HL-60 (cell line): ENCODE measurements at regions not wholly inside any gene's neighbourhood (a gene's known extent, or its start where the extent isn't known, plus 50 kb on each side); places are given as distances from the start of the nearest gene placed in this dataset.
"Not testable (repeated sequence)": the region's sequence is repeated elsewhere in the genome, so short reads cannot be mapped to it uniquely, and the experiment has no call there.

ENCODE experiments used
- DNase-seq, 2 experiments: peaks; one replicate each; pipeline ENCODE4 v3.0.0-alpha.2; 2010 to 2020; ENCODE audit warnings: low read depth in 1 of 2, low spot score in 1 of 2
- H3K27ac ChIP-seq: fragments of 250-450 bp; sonication (Bioruptor Pico); replicated peaks from 2 replicates; pipeline ENCODE4 v1.5.1; 2020; ENCODE audit warnings: mild to moderate bottlenecking, moderate library complexity
- H3K27me3 ChIP-seq: fragments of 250-450 bp; sonication (Bioruptor Pico); 2 replicates; pipeline ENCODE4 v1.5.1; 2021; ENCODE audit warnings: mild to moderate bottlenecking, moderate library complexity; ENCODE audit not compliant: insufficient read depth, poor library complexity, severe bottlenecking
- H3K4me3 ChIP-seq: replicated peaks from 2 replicates; pipeline ENCODE4 v1.5.1; 2011; ENCODE audit warnings: mild to moderate bottlenecking, control low read depth, low read length; ENCODE audit not compliant: insufficient read depth
- GABPA ChIP-seq: IDR thresholded peaks from 2 replicates; pipeline ENCODE4 v1.6.1; 2012; ENCODE audit warnings: low read depth
- POLR2AphosphoS5 ChIP-seq: IDR thresholded peaks from 2 replicates; pipeline ENCODE4 v1.6.1; 2012; ENCODE audit warnings: low read depth
- SPI1 ChIP-seq: IDR thresholded peaks from 2 replicates; pipeline ENCODE4 v1.6.1; 2012; ENCODE audit warnings: low read depth, mild to moderate bottlenecking, borderline replicate concordance
- TF ChIP-seq, protein P1 (sequence below): IDR thresholded peaks from one replicate; pipeline ENCODE4 v1.5.1; 2011; ENCODE audit warnings: low read length, control low read depth, inconsistent platforms; ENCODE audit not compliant: insufficient read depth
- TF ChIP-seq, protein P2 (sequence below): IDR thresholded peaks from 2 replicates; pipeline ENCODE4 v1.6.1; 2012; ENCODE audit warnings: low read depth; ENCODE audit not compliant: insufficient replicate concordance

DNA sequence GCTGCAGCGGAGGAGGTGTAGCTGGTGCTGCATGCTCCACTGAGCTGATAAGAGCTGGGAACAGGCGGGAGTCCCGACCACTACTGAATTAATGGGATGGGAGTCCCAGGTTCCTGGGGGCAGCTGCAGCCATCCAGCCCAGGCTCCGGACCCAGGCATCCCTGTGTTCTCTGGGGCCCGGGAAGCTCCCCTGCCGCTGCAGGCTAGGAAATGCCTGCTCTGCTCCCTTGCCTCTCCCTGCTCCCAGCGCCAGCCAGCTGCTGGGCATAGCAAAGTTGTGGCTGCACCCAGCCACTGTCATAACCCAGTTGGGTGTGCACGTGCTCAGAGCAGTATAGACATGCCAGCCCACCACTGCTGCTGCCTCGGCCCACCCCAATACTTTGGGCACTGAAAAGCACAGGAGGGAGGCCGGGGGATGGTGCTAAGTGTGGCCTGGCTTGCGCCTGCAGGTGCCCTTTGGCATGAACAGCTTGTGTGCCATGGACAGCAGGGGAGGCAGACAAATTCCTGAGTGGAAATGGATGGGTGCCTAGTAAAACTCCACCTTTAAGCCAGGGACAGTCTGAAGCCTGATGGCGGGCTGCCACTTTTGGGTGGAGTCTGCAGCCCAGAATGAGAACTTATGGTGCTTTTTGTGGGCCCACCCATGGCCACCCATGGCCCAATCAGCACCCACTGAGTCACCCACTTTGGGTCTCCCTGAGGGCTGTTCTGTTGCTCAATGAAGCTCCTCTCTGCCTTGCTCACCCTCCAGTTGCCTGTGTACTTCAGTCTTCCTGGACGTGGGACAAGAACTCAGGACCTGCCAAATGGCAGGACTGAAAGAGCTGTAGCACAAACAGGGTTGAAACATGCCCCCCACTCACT, 219.3 kb upstream of the TMEFF2 start:
- DNase-seq = no peak
- no peak overlapping the region for H3K27ac ChIP-seq
- no peak overlapping the region for H3K4me3 ChIP-seq
- H3K27me3 ChIP-seq = no peaks in the 10 kb centered on the region
- no peak for TF ChIP-seq GABPA
- TF ChIP-seq, protein P1, sequence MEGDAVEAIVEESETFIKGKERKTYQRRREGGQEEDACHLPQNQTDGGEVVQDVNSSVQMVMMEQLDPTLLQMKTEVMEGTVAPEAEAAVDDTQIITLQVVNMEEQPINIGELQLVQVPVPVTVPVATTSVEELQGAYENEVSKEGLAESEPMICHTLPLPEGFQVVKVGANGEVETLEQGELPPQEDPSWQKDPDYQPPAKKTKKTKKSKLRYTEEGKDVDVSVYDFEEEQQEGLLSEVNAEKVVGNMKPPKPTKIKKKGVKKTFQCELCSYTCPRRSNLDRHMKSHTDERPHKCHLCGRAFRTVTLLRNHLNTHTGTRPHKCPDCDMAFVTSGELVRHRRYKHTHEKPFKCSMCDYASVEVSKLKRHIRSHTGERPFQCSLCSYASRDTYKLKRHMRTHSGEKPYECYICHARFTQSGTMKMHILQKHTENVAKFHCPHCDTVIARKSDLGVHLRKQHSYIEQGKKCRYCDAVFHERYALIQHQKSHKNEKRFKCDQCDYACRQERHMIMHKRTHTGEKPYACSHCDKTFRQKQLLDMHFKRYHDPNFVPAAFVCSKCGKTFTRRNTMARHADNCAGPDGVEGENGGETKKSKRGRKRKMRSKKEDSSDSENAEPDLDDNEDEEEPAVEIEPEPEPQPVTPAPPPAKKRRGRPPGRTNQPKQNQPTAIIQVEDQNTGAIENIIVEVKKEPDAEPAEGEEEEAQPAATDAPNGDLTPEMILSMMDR = no peak
- TF ChIP-seq, protein P2, sequence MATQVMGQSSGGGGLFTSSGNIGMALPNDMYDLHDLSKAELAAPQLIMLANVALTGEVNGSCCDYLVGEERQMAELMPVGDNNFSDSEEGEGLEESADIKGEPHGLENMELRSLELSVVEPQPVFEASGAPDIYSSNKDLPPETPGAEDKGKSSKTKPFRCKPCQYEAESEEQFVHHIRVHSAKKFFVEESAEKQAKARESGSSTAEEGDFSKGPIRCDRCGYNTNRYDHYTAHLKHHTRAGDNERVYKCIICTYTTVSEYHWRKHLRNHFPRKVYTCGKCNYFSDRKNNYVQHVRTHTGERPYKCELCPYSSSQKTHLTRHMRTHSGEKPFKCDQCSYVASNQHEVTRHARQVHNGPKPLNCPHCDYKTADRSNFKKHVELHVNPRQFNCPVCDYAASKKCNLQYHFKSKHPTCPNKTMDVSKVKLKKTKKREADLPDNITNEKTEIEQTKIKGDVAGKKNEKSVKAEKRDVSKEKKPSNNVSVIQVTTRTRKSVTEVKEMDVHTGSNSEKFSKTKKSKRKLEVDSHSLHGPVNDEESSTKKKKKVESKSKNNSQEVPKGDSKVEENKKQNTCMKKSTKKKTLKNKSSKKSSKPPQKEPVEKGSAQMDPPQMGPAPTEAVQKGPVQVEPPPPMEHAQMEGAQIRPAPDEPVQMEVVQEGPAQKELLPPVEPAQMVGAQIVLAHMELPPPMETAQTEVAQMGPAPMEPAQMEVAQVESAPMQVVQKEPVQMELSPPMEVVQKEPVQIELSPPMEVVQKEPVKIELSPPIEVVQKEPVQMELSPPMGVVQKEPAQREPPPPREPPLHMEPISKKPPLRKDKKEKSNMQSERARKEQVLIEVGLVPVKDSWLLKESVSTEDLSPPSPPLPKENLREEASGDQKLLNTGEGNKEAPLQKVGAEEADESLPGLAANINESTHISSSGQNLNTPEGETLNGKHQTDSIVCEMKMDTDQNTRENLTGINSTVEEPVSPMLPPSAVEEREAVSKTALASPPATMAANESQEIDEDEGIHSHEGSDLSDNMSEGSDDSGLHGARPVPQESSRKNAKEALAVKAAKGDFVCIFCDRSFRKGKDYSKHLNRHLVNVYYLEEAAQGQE = no peak

DNA sequence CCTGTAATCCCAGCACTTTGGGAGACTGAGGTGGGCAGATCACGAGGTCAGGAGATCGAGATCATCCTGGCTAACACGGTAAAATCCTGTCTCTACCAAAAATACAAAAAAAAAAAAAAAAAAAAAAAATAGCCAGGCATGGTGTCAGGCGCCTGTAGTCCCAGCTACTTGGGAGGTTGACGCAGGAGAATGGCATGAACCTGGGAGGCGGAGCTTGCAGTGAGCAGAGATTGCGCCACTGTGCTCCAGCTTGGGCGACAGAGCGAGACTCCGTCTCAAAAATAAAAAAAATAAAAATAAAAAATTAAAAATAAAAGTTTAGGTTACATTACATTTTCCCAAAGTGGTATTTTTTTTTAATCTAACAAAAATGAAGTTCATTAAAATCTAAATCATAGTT, 218.1 kb upstream of the TMEFF2 start:
- H3K27me3 ChIP-seq = not testable (repeated sequence)

DNA sequence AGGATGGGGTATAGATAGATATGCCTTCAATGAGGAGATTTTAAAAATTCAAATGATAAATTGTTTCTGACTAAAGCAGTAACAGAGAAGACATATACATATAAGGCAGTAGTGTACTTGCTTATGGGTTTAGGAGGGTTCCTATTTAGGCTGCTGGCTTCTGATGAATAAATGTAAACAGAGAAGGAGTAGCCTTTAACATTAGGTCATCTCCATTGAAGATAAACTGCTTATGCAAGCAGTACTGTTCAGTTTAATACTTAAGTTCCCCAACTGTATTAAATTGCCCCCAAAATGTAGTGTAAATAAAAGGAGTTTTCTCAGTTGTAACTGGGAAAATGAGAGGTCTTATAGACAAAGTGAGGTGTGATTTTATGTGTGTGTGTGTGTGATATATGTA, 217.7 kb upstream of the TMEFF2 start:
- no peak for TF ChIP-seq SPI1
- no peak for TF ChIP-seq POLR2AphosphoS5
- TF ChIP-seq, protein P2 = no peak
- no peak for TF ChIP-seq GABPA
- TF ChIP-seq, protein P1 = no peak
- no peak for DNase-seq
- Histone ChIP-seq H3K4me3 (no peak overlapping the region), H3K27ac (no peak overlapping the region), H3K27me3 (no peaks in the 10 kb centered on the region)

More for the DNA sequence above, 218.1 kb upstream of the TMEFF2 start:
- not testable (repeated sequence) for H3K4me3 ChIP-seq, DNase-seq, H3K27ac ChIP-seq

DNA sequence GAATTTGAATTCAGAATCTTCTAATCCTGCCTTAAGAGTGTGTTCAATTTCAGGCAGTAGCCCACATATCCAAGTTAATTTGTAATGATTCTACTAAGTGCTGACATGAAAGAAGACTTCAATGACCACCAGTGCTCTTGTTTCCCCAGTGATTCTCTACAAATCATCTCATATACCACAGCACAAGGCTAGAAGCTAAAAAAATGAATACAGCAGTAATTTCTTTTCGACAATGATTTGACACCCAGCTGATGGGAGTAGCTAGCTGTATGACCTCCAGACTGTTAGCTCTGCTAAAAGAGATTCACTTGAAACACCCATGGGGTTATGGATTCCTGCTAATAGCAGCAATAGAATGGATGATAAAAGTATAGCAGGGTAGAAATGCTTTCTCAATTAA, 217.0 kb upstream of the TMEFF2 start:
- no peak overlapping the region for H3K27ac ChIP-seq
- TF ChIP-seq GABPA = no peak
- no peak for TF ChIP-seq SPI1
- TF ChIP-seq POLR2AphosphoS5 = no peak
- TF ChIP-seq, protein P2 = no peak
- TF ChIP-seq, protein P1 = no peak
- H3K27me3 ChIP-seq = no peaks in the 10 kb centered on the region
- no peak for DNase-seq
- no peak overlapping the region for H3K4me3 ChIP-seq
